ENCODE measurements at regions not wholly inside any gene's neighbourhood (a gene's known extent, or its start where the extent isn't known, plus 50 kb on each side); places are given as distances from the start of the nearest gene placed in this dataset.
"Not testable (repeated sequence)": the region's sequence is repeated elsewhere in the genome, so short reads cannot be mapped to it uniquely, and the experiment has no call there.

- H3K4me3 Mint-ChIP-seq: no peak overlapping the region
- no peaks in the 10 kb centered on the region for H3K36me3 Mint-ChIP-seq
- no peak overlapping the region for H3K27ac ChIP-seq (ENCODE audit: low read depth, low read length)
- no peak for ATAC-seq
- peaks cover 0 to 7% (median 0%) of the 10 kb centered on the region in 7 donors for H3K4me1 Mint-ChIP-seq
- no peaks in the 10 kb centered on the region for H3K36me3 ChIP-seq (ENCODE audit: control insufficient read depth in 2 of 3, insufficient read depth in 3 of 3, low read length in 3 of 3)
- no peaks in the 10 kb centered on the region for H3K4me1 ChIP-seq (ENCODE audit: control insufficient read depth in 2 of 2, insufficient read depth in 2 of 2, low read length in 2 of 2)
- H3K4me3 ChIP-seq (ENCODE audit: low read length): no peak overlapping the region
- H3K9me3 Mint-ChIP-seq: no peaks in the 10 kb centered on the region
- H3K27me3 Mint-ChIP-seq: no peaks in the 10 kb centered on the region
- DNase-seq: no peak
- intact Hi-C loops (cut with micrococcal nuclease): no loop called here
- POLR2A ChIA-PET: no interaction called here
- no peak overlapping the region for H3K27ac Mint-ChIP-seq
- no peaks in the 10 kb centered on the region for H3K9me3 ChIP-seq (ENCODE audit: control insufficient read depth in 2 of 3, low read length in 3 of 3)
- CTCF ChIA-PET: interaction anchor here (0.7 kb wide), 1 partner anchor 10 kb away, joined by 3 read pairs; no protein-coding TSS in a partner anchor
- no peaks in the 10 kb centered on the region for H3K27me3 ChIP-seq (ENCODE audit: control insufficient read depth in 2 of 2, insufficient read depth in 2 of 2, low read length in 2 of 2)
Measured at GRCh38 chr12:95358111-95359083, 115.6 kb upstream of the METAP2 start.

- H3K27me3 Mint-ChIP-seq: peaks cover 0 to 5% (median 0%) of the 10 kb centered on the region in 5 donors
- DNase-seq (no peak), ATAC-seq (no peak)
- ChIA-PET CTCF (no interaction called here), POLR2A (no interaction called here)
- Histone ChIP-seq H3K27ac (ENCODE audit: low read depth, low read length) (no peak overlapping the region), H3K4me3 (ENCODE audit: low read length) (no peak overlapping the region), H3K4me1 (ENCODE audit: control insufficient read depth in 2 of 2, insufficient read depth in 2 of 2, low read length in 2 of 2) (no peaks in the 10 kb centered on the region), H3K36me3 (ENCODE audit: control insufficient read depth in 2 of 3, insufficient read depth in 3 of 3, low read length in 3 of 3) (no peaks in the 10 kb centered on the region), H3K9me3 (ENCODE audit: control insufficient read depth in 2 of 3, low read length in 3 of 3) (no peaks in the 10 kb centered on the region), H3K27me3 (ENCODE audit: control insufficient read depth in 2 of 2, insufficient read depth in 2 of 2, low read length in 2 of 2) (no peaks in the 10 kb centered on the region)
- no peaks in the 10 kb centered on the region for H3K9me3 Mint-ChIP-seq
- H3K4me1 Mint-ChIP-seq: no peaks in the 10 kb centered on the region
- intact Hi-C loops (cut with micrococcal nuclease): no loop called here
- H3K4me3 Mint-ChIP-seq: no peak overlapping the region
- H3K36me3 Mint-ChIP-seq: no peaks in the 10 kb centered on the region
- no peak overlapping the region for H3K27ac Mint-ChIP-seq
Measured at GRCh38 chr12:95365912-95366311, 108.0 kb upstream of the METAP2 start.

GRCh38 chr12:95368931-95369330, 105.0 kb upstream of the METAP2 start:
- Mint-ChIP-seq H3K27ac (no peak overlapping the region), H3K4me1 (no peaks in the 10 kb centered on the region), H3K4me3 (no peak overlapping the region), H3K36me3 (no peaks in the 10 kb centered on the region), H3K9me3 (no peaks in the 10 kb centered on the region), H3K27me3 (peaks cover 0 to 6% (median 0%) of the 10 kb centered on the region in 5 donors)
- intact Hi-C loops (cut with micrococcal nuclease): no loop called here
- DNase-seq (no peak), ATAC-seq (no peak)
- Histone ChIP-seq H3K27me3 (ENCODE audit: control insufficient read depth in 2 of 2, insufficient read depth in 2 of 2, low read length in 2 of 2) (no peaks in the 10 kb centered on the region), H3K27ac (ENCODE audit: low read depth, low read length) (no peak overlapping the region), H3K9me3 (ENCODE audit: control insufficient read depth in 2 of 3, low read length in 3 of 3) (no peaks in the 10 kb centered on the region), H3K4me3 (ENCODE audit: low read length) (no peak overlapping the region), H3K36me3 (ENCODE audit: control insufficient read depth in 2 of 3, insufficient read depth in 3 of 3, low read length in 3 of 3) (no peaks in the 10 kb centered on the region), H3K4me1 (ENCODE audit: control insufficient read depth in 2 of 2, insufficient read depth in 2 of 2, low read length in 2 of 2) (no peaks in the 10 kb centered on the region)
- POLR2A ChIA-PET: no interaction called here
- CTCF ChIA-PET: no interaction called here

- Mint-ChIP-seq H3K27ac (no peak overlapping the region), H3K4me1 (no peaks in the 10 kb centered on the region), H3K9me3 (no peaks in the 10 kb centered on the region), H3K36me3 (no peaks in the 10 kb centered on the region), H3K27me3 (peaks cover 0 to 6% (median 0%) of the 10 kb centered on the region in 5 donors), H3K4me3 (no peak overlapping the region)
- Histone ChIP-seq H3K27me3 (ENCODE audit: control insufficient read depth in 2 of 2, insufficient read depth in 2 of 2, low read length in 2 of 2) (no peaks in the 10 kb centered on the region), H3K27ac (ENCODE audit: low read depth, low read length) (no peak overlapping the region), H3K4me3 (ENCODE audit: low read length) (no peak overlapping the region), H3K4me1 (ENCODE audit: control insufficient read depth in 2 of 2, insufficient read depth in 2 of 2, low read length in 2 of 2) (no peaks in the 10 kb centered on the region), H3K36me3 (ENCODE audit: control insufficient read depth in 2 of 3, insufficient read depth in 3 of 3, low read length in 3 of 3) (no peaks in the 10 kb centered on the region), H3K9me3 (ENCODE audit: control insufficient read depth in 2 of 3, low read length in 3 of 3) (no peaks in the 10 kb centered on the region)
- no peak for DNase-seq
- no peak for ATAC-seq
- ChIA-PET CTCF (interaction anchor here (0.6 kb wide), 1 partner anchor 256 kb away, joined by 3 read pairs; no protein-coding TSS in a partner anchor), POLR2A (no interaction called here)
- intact Hi-C loops (cut with micrococcal nuclease): no loop called here
Measured at GRCh38 chr12:95371571-95371970, 102.4 kb upstream of the METAP2 start.

GRCh38 chr12:95379481-95379880, 94.5 kb upstream of the METAP2 start:
- H3K4me3 Mint-ChIP-seq; H3K27ac Mint-ChIP-seq; POLR2A ChIA-PET; H3K9me3 ChIP-seq (ENCODE audit: control insufficient read depth in 2 of 3, low read length in 3 of 3); H3K9me3 Mint-ChIP-seq; H3K27me3 Mint-ChIP-seq; ATAC-seq; H3K36me3 Mint-ChIP-seq; H3K4me1 ChIP-seq (ENCODE audit: control insufficient read depth in 2 of 2, insufficient read depth in 2 of 2, low read length in 2 of 2); intact Hi-C loops (cut with micrococcal nuclease); H3K27ac ChIP-seq (ENCODE audit: low read depth, low read length); H3K27me3 ChIP-seq (ENCODE audit: control insufficient read depth in 2 of 2, insufficient read depth in 2 of 2, low read length in 2 of 2); H3K4me3 ChIP-seq (ENCODE audit: low read length); H3K36me3 ChIP-seq (ENCODE audit: control insufficient read depth in 2 of 3, insufficient read depth in 3 of 3, low read length in 3 of 3); CTCF ChIA-PET; DNase-seq; H3K4me1 Mint-ChIP-seq: not testable (repeated sequence)

GRCh38 chr12:95380334-95380733, 93.6 kb upstream of the METAP2 start:
- H3K27me3 ChIP-seq (ENCODE audit: control insufficient read depth in 2 of 2, insufficient read depth in 2 of 2, low read length in 2 of 2); H3K36me3 ChIP-seq (ENCODE audit: control insufficient read depth in 2 of 3, insufficient read depth in 3 of 3, low read length in 3 of 3); CTCF ChIA-PET; H3K27me3 Mint-ChIP-seq; H3K36me3 Mint-ChIP-seq; H3K9me3 ChIP-seq (ENCODE audit: control insufficient read depth in 2 of 3, low read length in 3 of 3); ATAC-seq; intact Hi-C loops (cut with micrococcal nuclease); H3K4me1 Mint-ChIP-seq; H3K4me3 Mint-ChIP-seq; H3K4me3 ChIP-seq (ENCODE audit: low read length); H3K9me3 Mint-ChIP-seq; H3K27ac ChIP-seq (ENCODE audit: low read depth, low read length); DNase-seq; POLR2A ChIA-PET; H3K4me1 ChIP-seq (ENCODE audit: control insufficient read depth in 2 of 2, insufficient read depth in 2 of 2, low read length in 2 of 2); H3K27ac Mint-ChIP-seq: not testable (repeated sequence)
